ENCODE measurements at regions not wholly inside any gene's neighbourhood (a gene's known extent, or its start where the extent isn't known, plus 50 kb on each side); places are given as distances from the start of the nearest gene placed in this dataset.

DNA sequence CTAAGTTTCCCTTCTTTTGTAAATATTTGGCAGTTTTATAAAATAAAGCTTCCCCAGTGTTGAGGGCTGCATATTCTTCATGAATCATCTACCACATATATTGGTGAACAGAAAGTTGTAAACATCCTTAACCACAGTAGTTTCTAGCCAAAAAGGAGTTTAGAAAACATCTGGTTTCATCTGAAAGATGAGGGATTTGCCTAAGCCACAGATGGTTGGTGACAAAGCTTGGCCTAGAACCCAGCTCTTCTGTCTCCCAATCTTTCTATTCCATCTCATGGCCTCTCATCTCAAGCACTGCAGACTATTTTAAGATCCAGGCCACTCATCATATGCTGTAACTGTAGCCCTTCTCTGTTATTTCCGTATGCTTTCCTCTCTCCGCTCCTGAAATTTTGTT is 232.3 kb upstream of the TRPM3 start:
- TF ChIP-seq, protein P1, sequence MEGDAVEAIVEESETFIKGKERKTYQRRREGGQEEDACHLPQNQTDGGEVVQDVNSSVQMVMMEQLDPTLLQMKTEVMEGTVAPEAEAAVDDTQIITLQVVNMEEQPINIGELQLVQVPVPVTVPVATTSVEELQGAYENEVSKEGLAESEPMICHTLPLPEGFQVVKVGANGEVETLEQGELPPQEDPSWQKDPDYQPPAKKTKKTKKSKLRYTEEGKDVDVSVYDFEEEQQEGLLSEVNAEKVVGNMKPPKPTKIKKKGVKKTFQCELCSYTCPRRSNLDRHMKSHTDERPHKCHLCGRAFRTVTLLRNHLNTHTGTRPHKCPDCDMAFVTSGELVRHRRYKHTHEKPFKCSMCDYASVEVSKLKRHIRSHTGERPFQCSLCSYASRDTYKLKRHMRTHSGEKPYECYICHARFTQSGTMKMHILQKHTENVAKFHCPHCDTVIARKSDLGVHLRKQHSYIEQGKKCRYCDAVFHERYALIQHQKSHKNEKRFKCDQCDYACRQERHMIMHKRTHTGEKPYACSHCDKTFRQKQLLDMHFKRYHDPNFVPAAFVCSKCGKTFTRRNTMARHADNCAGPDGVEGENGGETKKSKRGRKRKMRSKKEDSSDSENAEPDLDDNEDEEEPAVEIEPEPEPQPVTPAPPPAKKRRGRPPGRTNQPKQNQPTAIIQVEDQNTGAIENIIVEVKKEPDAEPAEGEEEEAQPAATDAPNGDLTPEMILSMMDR (IDR thresholded peaks at IDR 0.05) = no peak
- TF ChIP-seq POLR2A (IDR thresholded peaks at IDR 0.05) = no peak

Data from Peyer's patch (tissue), 4 donors.